OCI-LY7 (cell line): ENCODE measurements at regions not wholly inside any gene's neighbourhood (a gene's known extent, or its start where the extent isn't known, plus 50 kb on each side); places are given as distances from the start of the nearest gene placed in this dataset.

Experiments
- BruUV-seq: library from RNA; stranded (reverse); fragments of 400-500 nt; replicated peaks from 2 replicates; lab custom pipeline; 2021; lab: Mats Ljungman, UMichigan
- CTCF ChIA-PET: fragments of 300-600 bp; sonication (Branson Sonifier 250); formaldehyde crosslinking; loops from one replicate; lab custom pipeline; 2022; ENCODE audit warnings: antibody characterized with exemption; ENCODE audit not compliant: unreplicated experiment; lab: Charles Lee
- POLR2A ChIA-PET: fragments of 300-600 bp; sonication (Branson Sonifier 250); formaldehyde crosslinking; loops from one replicate; lab custom pipeline; 2022; ENCODE audit warnings: antibody characterized with exemption; lab: Charles Lee
- DNase-seq: peaks from one replicate; pipeline ENCODE4 v3.0.0-alpha.2; 2015; ENCODE audit warnings: low spot score
- H2AFZ ChIP-seq: fragments of 200-600 bp; sonication (generic), shearing (Covaris generic); 2 replicates; pipeline ENCODE4 v1.6.1; 2014; ENCODE audit warnings: mild to moderate bottlenecking, antibody characterized with exemption, low read length, moderate library complexity
- H3K27ac ChIP-seq: fragments of 200-600 bp; sonication (generic); 2 replicates; pipeline ENCODE4 v1.5.1; 2014; ENCODE audit warnings: mixed run types, low read depth, mild to moderate bottlenecking, moderate library complexity, low read length, inconsistent platforms; ENCODE audit not compliant: poor library complexity, severe bottlenecking
- H3K36me3 ChIP-seq: fragments of 200-600 bp; sonication (generic); 2 replicates; pipeline ENCODE4 v1.6.1; 2014; ENCODE audit warnings: mild to moderate bottlenecking, antibody characterized with exemption, low read length, moderate library complexity, mixed read lengths; ENCODE audit not compliant: insufficient read depth
- H3K4me1 ChIP-seq: fragments of 200-600 bp; sonication (generic); 2 replicates; pipeline ENCODE4 v1.5.1; 2014; ENCODE audit warnings: mild to moderate bottlenecking, low read length; ENCODE audit not compliant: insufficient read depth, poor library complexity, severe bottlenecking
- H3K4me2 ChIP-seq: fragments of 200-600 bp; sonication (generic); 2 replicates; pipeline ENCODE4 v1.6.1; 2014; ENCODE audit warnings: mild to moderate bottlenecking, low read length
- H3K4me3 ChIP-seq: fragments of 200-600 bp; sonication (generic); 2 replicates; pipeline ENCODE4 v1.5.1; 2014; ENCODE audit warnings: mild to moderate bottlenecking, low read depth, low read length; ENCODE audit not compliant: poor library complexity, severe bottlenecking
- H3K79me2 ChIP-seq: fragments of 200-600 bp; sonication (generic); 2 replicates; pipeline ENCODE4 v1.6.1; 2016; ENCODE audit warnings: low read depth, mild to moderate bottlenecking, low read length, moderate library complexity, mixed read lengths; ENCODE audit not compliant: insufficient read depth
- H3K9me2 ChIP-seq: fragments of 200-600 bp; sonication (generic); 2 replicates; pipeline ENCODE4 v1.6.1; 2016; ENCODE audit warnings: mild to moderate bottlenecking, low read length, mixed read lengths; ENCODE audit not compliant: insufficient read depth
- H3K9me3 ChIP-seq: fragments of 200-600 bp; sonication (generic); 2 replicates; pipeline ENCODE4 v1.6.1; 2014; ENCODE audit warnings: mild to moderate bottlenecking, mixed run types, low read length, mixed read lengths
- H4K20me1 ChIP-seq: fragments of 200-600 bp; sonication (generic); 2 replicates; pipeline ENCODE4 v1.6.1; 2014; ENCODE audit warnings: mild to moderate bottlenecking, antibody characterized with exemption, low read length, moderate library complexity, mixed read lengths; ENCODE audit not compliant: insufficient read depth
- EZH2phosphoT487 ChIP-seq: fragments of 200-600 bp; sonication (generic); IDR thresholded peaks from 2 replicates; pipeline ENCODE4 v1.6.1; 2018; ENCODE audit warnings: low read depth, borderline replicate concordance, mild to moderate bottlenecking, mixed run types, antibody characterized with exemption, low read length, moderate library complexity, mixed read lengths
- intact Hi-C: fragments of 100-400 bp; cut with micrococcal nuclease; formaldehyde crosslinking; loops from one replicate; pipeline ENCODE4 v1.10.0; 2022; ENCODE audit not compliant: unreplicated experiment
- TF ChIP-seq, protein P1 (sequence below): fragments of 200-600 bp; sonication (generic); conservative IDR thresholded peaks from 2 replicates; pipeline ENCODE4 v1.5.1; 2014; ENCODE audit warnings: mild to moderate bottlenecking, antibody characterized with exemption, low read length, moderate library complexity, mixed read lengths

GRCh38 chr14:64646103-64646502, 58.1 kb upstream of the PLEKHG3 start:
- H3K9me3 ChIP-seq, result no peaks in the 10 kb centered on the region
- H3K4me1 ChIP-seq, result no peaks in the 10 kb centered on the region
- no peak overlapping the region for H3K4me3 ChIP-seq
- H3K4me2 ChIP-seq, result no peak overlapping the region
- H3K36me3 ChIP-seq, result no peaks in the 10 kb centered on the region
- H3K79me2 ChIP-seq, result no peaks in the 10 kb centered on the region
- no peak for DNase-seq
- H2AFZ ChIP-seq, result no peak overlapping the region
- no peak overlapping the region for H3K27ac ChIP-seq
- POLR2A ChIA-PET, result no interaction called here
- CTCF ChIA-PET, result no interaction called here
- H3K9me2 ChIP-seq, result no peaks in the 10 kb centered on the region
- H4K20me1 ChIP-seq, result no peaks in the 10 kb centered on the region
- TF ChIP-seq EZH2phosphoT487, result no peak
- TF ChIP-seq, protein P1, sequence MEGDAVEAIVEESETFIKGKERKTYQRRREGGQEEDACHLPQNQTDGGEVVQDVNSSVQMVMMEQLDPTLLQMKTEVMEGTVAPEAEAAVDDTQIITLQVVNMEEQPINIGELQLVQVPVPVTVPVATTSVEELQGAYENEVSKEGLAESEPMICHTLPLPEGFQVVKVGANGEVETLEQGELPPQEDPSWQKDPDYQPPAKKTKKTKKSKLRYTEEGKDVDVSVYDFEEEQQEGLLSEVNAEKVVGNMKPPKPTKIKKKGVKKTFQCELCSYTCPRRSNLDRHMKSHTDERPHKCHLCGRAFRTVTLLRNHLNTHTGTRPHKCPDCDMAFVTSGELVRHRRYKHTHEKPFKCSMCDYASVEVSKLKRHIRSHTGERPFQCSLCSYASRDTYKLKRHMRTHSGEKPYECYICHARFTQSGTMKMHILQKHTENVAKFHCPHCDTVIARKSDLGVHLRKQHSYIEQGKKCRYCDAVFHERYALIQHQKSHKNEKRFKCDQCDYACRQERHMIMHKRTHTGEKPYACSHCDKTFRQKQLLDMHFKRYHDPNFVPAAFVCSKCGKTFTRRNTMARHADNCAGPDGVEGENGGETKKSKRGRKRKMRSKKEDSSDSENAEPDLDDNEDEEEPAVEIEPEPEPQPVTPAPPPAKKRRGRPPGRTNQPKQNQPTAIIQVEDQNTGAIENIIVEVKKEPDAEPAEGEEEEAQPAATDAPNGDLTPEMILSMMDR, result no peak
- BruUV-seq, result no TSS peak
- intact Hi-C loops, result no loop called here

DNA sequence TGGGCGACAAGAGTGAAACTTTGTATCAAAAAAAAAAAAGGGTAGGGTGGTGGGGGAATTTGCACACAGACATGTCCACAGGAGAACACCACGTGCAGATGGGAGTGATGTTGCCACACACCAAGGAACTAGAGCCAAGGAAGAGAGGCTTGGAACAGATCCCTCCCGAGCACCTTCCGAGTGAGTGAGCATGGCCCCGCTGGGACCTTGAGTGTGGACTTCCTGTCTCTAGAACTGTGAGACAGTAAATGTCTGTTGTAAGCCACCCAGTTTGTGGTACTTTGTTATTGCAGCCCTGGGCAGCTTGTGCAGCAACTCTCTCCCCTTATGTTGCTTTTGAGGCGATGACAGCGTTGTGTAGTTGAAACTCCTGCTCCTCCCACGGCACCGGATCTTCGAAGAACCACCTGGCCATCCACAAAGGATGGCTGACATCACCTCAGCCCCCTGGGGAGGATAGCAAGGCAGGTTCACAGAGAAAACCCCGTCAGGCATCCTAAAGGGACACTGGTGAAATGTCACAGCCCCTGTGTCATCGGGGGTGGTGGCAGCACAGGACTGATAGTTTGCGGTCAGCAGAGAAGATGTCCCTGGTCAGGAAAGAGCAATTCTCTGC, 54.7 kb upstream of the PLEKHG3 start:
- Histone ChIP-seq H3K4me1 (no peaks in the 10 kb centered on the region), H2AFZ (no peak overlapping the region), H3K27ac (no peak overlapping the region), H3K4me2 (no peak overlapping the region), H3K9me2 (no peaks in the 10 kb centered on the region), H3K9me3 (no peaks in the 10 kb centered on the region), H3K79me2 (no peaks in the 10 kb centered on the region), H4K20me1 (no peaks in the 10 kb centered on the region), H3K4me3 (no peak overlapping the region), H3K36me3 (no peaks in the 10 kb centered on the region)
- DNase-seq, result no peak
- no peak for TF ChIP-seq EZH2phosphoT487
- TF ChIP-seq, protein P1, result no peak
- CTCF ChIA-PET, result no interaction called here
- intact Hi-C loops, result no loop called here
- POLR2A ChIA-PET, result no interaction called here
- BruUV-seq, result no TSS peak

GRCh38 chr14:64653900-64654245, 50.4 kb upstream of the PLEKHG3 start:
- Histone ChIP-seq H4K20me1 (no peaks in the 10 kb centered on the region), H3K4me2 (no peak overlapping the region), H2AFZ (no peak overlapping the region), H3K9me3 (no peaks in the 10 kb centered on the region), H3K36me3 (no peaks in the 10 kb centered on the region), H3K79me2 (no peaks in the 10 kb centered on the region), H3K27ac (no peak overlapping the region), H3K4me3 (no peak overlapping the region), H3K4me1 (no peaks in the 10 kb centered on the region), H3K9me2 (no peaks in the 10 kb centered on the region)
- no peak for TF ChIP-seq EZH2phosphoT487
- TF ChIP-seq, protein P1, result no peak
- DNase-seq, result no peak
- no TSS peak for BruUV-seq
- ChIA-PET POLR2A (interaction anchor here (0.6 kb wide), 1 partner anchor 82 kb away, joined by 4 read pairs; no protein-coding TSS in a partner anchor), CTCF (no interaction called here)
- intact Hi-C loops, result no loop called here
